ENCODE measurements at regions not wholly inside any gene's neighbourhood (a gene's known extent, or its start where the extent isn't known, plus 50 kb on each side); places are given as distances from the start of the nearest gene placed in this dataset.

- DNase-seq = no peak
Observed at GRCh38 chr20:39431091-39431880, 469.1 kb downstream of the DHX35 start.

GRCh38 chr20:39429726-39430125 lies 467.6 kb downstream of the DHX35 start:
- no peak for DNase-seq

- no peak for DNase-seq
Observed at GRCh38 chr20:39424962-39425678, 463.0 kb downstream of the DHX35 start.

GRCh38 chr20:39421571-39422105 lies 459.5 kb downstream of the DHX35 start:
- no peak for DNase-seq

GRCh38 chr20:39412091-39412490 lies 449.9 kb downstream of the DHX35 start:
- DNase-seq = no peak

- DNase-seq = no peak
Observed at GRCh38 chr20:39399463-39399862, 437.3 kb downstream of the DHX35 start.

- no peak for DNase-seq
Observed at GRCh38 chr20:39398656-39399055, 436.5 kb downstream of the DHX35 start.

GRCh38 chr20:39397646-39398045 lies 435.5 kb downstream of the DHX35 start:
- DNase-seq = no peak

- no peak for DNase-seq
Observed at GRCh38 chr20:39395478-39396291, 433.5 kb downstream of the DHX35 start.

- DNase-seq = no peak
Observed at GRCh38 chr20:39394461-39394860, 432.3 kb downstream of the DHX35 start.

- no peak for DNase-seq
Observed at GRCh38 chr20:39390186-39390585, 428.0 kb downstream of the DHX35 start.

GRCh38 chr20:39381595-39381994 lies 419.5 kb downstream of the DHX35 start:
- DNase-seq = no peak

- DNase-seq = no peak
Observed at GRCh38 chr20:39378776-39379175, 416.6 kb downstream of the DHX35 start.

GRCh38 chr20:39376788-39377187 lies 414.6 kb downstream of the DHX35 start:
- no peak for DNase-seq

- DNase-seq = no peak
Observed at GRCh38 chr20:39364320-39364719, 402.2 kb downstream of the DHX35 start.

- DNase-seq = no peak
Observed at GRCh38 chr20:39359981-39360620, 398.0 kb downstream of the DHX35 start.

GRCh38 chr20:39358052-39358451 lies 395.9 kb downstream of the DHX35 start:
- DNase-seq = no peak

- no peak for DNase-seq
Observed at GRCh38 chr20:39356908-39357307, 394.8 kb downstream of the DHX35 start.

GRCh38 chr20:39349240-39349639 lies 387.1 kb downstream of the DHX35 start:
- DNase-seq = no peak

- DNase-seq = no peak
Observed at GRCh38 chr20:39347626-39348025, 385.5 kb downstream of the DHX35 start.

- no peak for DNase-seq
Observed at GRCh38 chr20:39342463-39342862, 380.3 kb downstream of the DHX35 start.

- DNase-seq = no peak
Observed at GRCh38 chr20:39338469-39339376, 376.6 kb downstream of the DHX35 start.

Measured in activated CD4-positive, alpha-beta T cell treated with anti-CD3 and anti-CD28 coated beads for 48 hours (primary cell).